ENCODE measurements at regions not wholly inside any gene's neighbourhood (a gene's known extent, or its start where the extent isn't known, plus 50 kb on each side); places are given as distances from the start of the nearest gene placed in this dataset.

DNA sequence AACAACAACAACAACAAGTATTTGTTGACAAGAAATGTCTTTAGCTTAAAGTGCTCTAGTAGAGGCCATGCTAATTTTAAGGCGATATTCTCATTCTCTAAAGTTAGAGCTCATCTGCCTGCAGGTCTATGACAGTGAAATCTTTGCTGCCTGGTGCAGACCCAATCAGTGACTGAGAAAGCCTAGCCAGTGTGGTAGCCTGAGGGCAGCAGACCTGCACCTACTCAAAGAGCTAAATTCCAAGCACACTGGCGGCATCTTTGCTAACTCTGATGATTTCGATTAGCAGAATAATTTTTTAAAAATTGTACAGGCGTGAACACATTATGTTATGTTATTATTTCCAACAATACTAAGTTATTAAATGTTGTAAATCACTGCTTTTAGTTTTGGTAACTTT lies 228.8 kb upstream of the RGMA start:
- no peak for ATAC-seq
- TF ChIP-seq OSR1 (CRISPR knock-in tag; IDR thresholded peaks at IDR 0.05) (no peak), ZNF70 (CRISPR knock-in tag; IDR thresholded peaks at IDR 0.05) (no peak), ZFP3 (CRISPR knock-in tag; IDR thresholded peaks at IDR 0.05) (no peak), ZNF8 (CRISPR knock-in tag; IDR thresholded peaks at IDR 0.05) (no peak), ARNTL (CRISPR knock-in tag; IDR thresholded peaks at IDR 0.05; ENCODE audit: borderline replicate concordance, low read depth) (no peak), ESRRG (CRISPR knock-in tag; IDR thresholded peaks at IDR 0.05) (no peak)
- TF ChIP-seq, protein P1, sequence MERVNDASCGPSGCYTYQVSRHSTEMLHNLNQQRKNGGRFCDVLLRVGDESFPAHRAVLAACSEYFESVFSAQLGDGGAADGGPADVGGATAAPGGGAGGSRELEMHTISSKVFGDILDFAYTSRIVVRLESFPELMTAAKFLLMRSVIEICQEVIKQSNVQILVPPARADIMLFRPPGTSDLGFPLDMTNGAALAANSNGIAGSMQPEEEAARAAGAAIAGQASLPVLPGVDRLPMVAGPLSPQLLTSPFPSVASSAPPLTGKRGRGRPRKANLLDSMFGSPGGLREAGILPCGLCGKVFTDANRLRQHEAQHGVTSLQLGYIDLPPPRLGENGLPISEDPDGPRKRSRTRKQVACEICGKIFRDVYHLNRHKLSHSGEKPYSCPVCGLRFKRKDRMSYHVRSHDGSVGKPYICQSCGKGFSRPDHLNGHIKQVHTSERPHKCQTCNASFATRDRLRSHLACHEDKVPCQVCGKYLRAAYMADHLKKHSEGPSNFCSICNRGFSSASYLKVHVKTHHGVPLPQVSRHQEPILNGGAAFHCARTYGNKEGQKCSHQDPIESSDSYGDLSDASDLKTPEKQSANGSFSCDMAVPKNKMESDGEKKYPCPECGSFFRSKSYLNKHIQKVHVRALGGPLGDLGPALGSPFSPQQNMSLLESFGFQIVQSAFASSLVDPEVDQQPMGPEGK (CRISPR knock-in tag; IDR thresholded peaks at IDR 0.05; ENCODE audit: borderline replicate concordance) = no peak
- TF ChIP-seq, protein P2, sequence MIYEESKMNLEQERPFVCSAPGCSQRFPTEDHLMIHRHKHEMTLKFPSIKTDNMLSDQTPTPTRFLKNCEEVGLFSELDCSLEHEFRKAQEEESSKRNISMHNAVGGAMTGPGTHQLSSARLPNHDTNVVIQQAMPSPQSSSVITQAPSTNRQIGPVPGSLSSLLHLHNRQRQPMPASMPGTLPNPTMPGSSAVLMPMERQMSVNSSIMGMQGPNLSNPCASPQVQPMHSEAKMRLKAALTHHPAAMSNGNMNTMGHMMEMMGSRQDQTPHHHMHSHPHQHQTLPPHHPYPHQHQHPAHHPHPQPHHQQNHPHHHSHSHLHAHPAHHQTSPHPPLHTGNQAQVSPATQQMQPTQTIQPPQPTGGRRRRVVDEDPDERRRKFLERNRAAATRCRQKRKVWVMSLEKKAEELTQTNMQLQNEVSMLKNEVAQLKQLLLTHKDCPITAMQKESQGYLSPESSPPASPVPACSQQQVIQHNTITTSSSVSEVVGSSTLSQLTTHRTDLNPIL (CRISPR knock-in tag; IDR thresholded peaks at IDR 0.05; ENCODE audit: low read depth) = no peak
- TF ChIP-seq, protein P3, sequence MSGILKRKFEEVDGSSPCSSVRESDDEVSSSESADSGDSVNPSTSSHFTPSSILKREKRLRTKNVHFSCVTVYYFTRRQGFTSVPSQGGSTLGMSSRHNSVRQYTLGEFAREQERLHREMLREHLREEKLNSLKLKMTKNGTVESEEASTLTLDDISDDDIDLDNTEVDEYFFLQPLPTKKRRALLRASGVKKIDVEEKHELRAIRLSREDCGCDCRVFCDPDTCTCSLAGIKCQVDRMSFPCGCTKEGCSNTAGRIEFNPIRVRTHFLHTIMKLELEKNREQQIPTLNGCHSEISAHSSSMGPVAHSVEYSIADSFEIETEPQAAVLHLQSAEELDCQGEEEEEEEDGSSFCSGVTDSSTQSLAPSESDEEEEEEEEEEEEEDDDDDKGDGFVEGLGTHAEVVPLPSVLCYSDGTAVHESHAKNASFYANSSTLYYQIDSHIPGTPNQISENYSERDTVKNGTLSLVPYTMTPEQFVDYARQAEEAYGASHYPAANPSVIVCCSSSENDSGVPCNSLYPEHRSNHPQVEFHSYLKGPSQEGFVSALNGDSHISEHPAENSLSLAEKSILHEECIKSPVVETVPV (CRISPR knock-in tag; IDR thresholded peaks at IDR 0.05) = no peak
- TF ChIP-seq, protein P4, sequence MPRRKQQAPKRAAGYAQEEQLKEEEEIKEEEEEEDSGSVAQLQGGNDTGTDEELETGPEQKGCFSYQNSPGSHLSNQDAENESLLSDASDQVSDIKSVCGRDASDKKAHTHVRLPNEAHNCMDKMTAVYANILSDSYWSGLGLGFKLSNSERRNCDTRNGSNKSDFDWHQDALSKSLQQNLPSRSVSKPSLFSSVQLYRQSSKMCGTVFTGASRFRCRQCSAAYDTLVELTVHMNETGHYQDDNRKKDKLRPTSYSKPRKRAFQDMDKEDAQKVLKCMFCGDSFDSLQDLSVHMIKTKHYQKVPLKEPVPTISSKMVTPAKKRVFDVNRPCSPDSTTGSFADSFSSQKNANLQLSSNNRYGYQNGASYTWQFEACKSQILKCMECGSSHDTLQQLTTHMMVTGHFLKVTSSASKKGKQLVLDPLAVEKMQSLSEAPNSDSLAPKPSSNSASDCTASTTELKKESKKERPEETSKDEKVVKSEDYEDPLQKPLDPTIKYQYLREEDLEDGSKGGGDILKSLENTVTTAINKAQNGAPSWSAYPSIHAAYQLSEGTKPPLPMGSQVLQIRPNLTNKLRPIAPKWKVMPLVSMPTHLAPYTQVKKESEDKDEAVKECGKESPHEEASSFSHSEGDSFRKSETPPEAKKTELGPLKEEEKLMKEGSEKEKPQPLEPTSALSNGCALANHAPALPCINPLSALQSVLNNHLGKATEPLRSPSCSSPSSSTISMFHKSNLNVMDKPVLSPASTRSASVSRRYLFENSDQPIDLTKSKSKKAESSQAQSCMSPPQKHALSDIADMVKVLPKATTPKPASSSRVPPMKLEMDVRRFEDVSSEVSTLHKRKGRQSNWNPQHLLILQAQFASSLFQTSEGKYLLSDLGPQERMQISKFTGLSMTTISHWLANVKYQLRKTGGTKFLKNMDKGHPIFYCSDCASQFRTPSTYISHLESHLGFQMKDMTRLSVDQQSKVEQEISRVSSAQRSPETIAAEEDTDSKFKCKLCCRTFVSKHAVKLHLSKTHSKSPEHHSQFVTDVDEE (CRISPR knock-in tag; IDR thresholded peaks at IDR 0.05) = no peak

DNA sequence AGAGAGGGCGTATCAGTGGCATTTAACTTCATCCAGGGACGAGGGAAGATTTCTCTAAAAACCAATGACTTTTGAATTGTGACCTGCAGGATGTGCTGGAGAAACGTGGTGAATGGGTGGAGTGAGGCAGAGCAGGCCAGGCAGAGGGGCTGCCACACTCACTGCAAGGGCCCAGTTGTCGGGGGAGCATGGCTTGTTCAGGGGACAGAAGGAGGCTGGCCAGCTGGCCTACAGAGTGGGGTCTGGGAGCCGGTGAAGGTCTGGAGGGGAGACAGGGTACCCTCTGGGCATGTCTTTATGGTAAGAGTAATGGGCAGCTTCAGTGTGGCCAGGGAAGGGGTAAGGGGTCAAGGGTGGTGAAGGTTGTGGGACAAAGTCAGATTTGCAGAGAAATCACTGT lies 225.2 kb upstream of the RGMA start:
- ATAC-seq = no peak
- TF ChIP-seq, protein P2 (CRISPR knock-in tag; IDR thresholded peaks at IDR 0.05; ENCODE audit: low read depth) = no peak
- TF ChIP-seq ESRRG (CRISPR knock-in tag; IDR thresholded peaks at IDR 0.05) = no peak
- TF ChIP-seq, protein P5, sequence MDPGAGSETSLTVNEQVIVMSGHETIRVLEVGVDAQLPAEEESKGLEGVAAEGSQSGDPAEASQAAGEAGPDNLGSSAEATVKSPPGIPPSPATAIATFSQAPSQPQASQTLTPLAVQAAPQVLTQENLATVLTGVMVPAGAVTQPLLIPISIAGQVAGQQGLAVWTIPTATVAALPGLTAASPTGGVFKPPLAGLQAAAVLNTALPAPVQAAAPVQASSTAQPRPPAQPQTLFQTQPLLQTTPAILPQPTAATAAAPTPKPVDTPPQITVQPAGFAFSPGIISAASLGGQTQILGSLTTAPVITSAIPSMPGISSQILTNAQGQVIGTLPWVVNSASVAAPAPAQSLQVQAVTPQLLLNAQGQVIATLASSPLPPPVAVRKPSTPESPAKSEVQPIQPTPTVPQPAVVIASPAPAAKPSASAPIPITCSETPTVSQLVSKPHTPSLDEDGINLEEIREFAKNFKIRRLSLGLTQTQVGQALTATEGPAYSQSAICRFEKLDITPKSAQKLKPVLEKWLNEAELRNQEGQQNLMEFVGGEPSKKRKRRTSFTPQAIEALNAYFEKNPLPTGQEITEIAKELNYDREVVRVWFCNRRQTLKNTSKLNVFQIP (CRISPR knock-in tag; IDR thresholded peaks at IDR 0.05; ENCODE audit: borderline replicate concordance, low read depth) = no peak
- no peak for TF ChIP-seq ZC3H10 (CRISPR knock-in tag; IDR thresholded peaks at IDR 0.05)
- TF ChIP-seq GLIS3 (CRISPR knock-in tag; IDR thresholded peaks at IDR 0.05) = no peak
- no peak for TF ChIP-seq CSDC2 (CRISPR knock-in tag; IDR thresholded peaks at IDR 0.05)
- TF ChIP-seq, protein P3 (CRISPR knock-in tag; IDR thresholded peaks at IDR 0.05) = no peak
- TF ChIP-seq OSR1 (CRISPR knock-in tag; IDR thresholded peaks at IDR 0.05) = no peak
- no peak for TF ChIP-seq PPARA (CRISPR knock-in tag; IDR thresholded peaks at IDR 0.05; ENCODE audit: borderline replicate concordance)
- TF ChIP-seq, protein P4 (CRISPR knock-in tag; IDR thresholded peaks at IDR 0.05) = no peak
- TF ChIP-seq ZNF565 (CRISPR knock-in tag; conservative IDR thresholded peaks at IDR 0.05; ENCODE audit: low read depth) = no peak
